SH-SY5Y (cell line): ENCODE measurements at regions not wholly inside any gene's neighbourhood (a gene's known extent, or its start where the extent isn't known, plus 50 kb on each side); places are given as distances from the start of the nearest gene placed in this dataset.

Experiments
- GATA2 ChIP-seq: IDR thresholded peaks from 2 replicates; pipeline ENCODE4 v1.6.1; 2011; ENCODE audit warnings: mild to moderate bottlenecking, low read depth, low read length
- GATA3 ChIP-seq: IDR thresholded peaks from 2 replicates; pipeline ENCODE4 v1.6.1; 2011; ENCODE audit warnings: low read depth, mild to moderate bottlenecking, low read length, moderate library complexity

DNA sequence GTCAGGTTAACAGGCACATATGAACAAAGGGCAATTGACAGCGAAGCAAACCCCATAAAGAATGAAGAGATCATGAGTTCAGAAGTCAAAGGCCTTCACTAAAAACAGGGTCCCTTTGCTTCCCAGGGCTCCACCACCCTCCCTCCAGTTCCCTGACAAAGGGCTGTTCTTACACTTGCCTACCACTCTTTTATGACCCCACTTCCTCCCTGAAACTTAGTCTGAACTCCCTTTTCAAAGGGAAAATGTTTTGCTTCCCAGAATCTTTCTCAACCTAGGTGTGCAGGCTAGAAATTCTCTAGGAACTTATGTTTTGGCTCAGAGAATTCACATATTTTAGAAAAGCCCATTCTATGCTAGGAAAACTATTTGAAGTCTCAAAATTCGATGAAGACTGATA lies 86.0 kb upstream of the ITGA4 start:
- no peak for TF ChIP-seq GATA2
- TF ChIP-seq GATA3 = no peak

DNA sequence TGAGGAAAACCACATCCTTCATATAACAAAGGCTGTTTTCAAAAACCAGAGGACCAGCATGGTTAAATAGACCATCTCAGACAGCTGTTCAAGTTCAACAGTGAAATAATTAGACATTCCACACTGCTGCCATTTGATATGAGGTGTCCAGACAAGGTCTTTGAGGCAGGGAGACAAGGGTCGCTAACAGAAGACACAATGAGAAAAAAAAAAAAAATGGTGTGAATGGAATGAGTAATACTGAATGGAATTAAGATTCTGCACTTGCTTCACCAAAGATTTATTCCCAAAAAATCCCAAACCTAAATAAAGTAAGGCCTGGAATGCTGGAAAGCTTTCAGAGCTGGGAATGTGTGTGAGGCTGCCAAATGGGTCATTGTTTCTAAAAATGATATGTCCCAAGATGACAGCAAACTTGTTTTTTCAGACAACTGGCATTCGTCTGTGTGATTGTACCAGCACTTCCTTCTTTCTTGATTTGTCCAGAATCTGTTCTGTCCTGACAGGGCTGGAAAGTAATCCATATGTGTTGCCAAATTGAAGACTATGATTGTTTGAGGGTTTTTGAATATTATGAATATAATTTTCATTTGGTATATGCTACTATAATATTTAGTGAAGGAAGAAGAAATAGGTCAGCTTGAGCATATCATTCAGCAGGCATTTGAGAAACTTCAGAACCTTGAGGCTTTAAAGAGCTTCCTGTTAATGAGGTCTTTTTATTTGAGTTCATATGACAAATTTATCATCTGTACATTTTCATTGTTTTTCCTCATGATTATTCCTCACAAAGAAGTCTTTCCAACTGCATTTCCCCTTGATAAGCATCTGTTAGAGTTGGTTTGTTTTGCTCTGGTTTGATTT lies 85.2 kb upstream of the ITGA4 start:
- TF ChIP-seq GATA3 = no peak
- no peak for TF ChIP-seq GATA2

GRCh38 chr2:181372646-181373040 lies 84.5 kb upstream of the ITGA4 start:
- TF ChIP-seq GATA2 (0 out of 2 replicates have a peak, but pooled peaks have one; percentile 14), GATA3 (no peak)

GRCh38 chr2:181374781-181375675 lies 82.2 kb upstream of the ITGA4 start:
- TF ChIP-seq GATA2 (no peak), GATA3 (no peak)

GRCh38 chr2:181376442-181376841 lies 80.7 kb upstream of the ITGA4 start:
- no peak for TF ChIP-seq GATA3
- no peak for TF ChIP-seq GATA2

- TF ChIP-seq GATA2 (no peak), GATA3 (no peak)
Observed at GRCh38 chr2:181376999-181377398, 80.2 kb upstream of the ITGA4 start.

DNA sequence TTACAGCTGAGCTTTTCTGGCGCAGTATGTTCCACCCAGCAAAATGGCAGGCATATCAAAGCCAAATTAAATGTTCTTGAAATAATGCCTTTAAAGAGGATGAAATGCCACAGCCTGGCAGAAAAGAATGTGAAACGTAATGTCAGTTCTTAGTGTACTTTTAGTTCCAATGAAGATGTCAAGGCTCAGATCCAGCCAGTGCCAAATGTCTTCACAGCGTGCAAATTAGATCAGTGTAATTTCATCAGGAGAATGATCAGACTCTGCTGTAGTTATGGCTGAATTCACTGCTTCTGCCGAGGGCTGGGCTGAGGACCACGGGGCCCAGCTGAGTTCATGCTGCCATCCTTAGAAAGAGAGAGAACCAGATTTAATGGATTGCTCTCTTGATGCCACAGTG lies 78.7 kb upstream of the ITGA4 start:
- TF ChIP-seq GATA3 (no peak), GATA2 (no peak)

GRCh38 chr2:181380581-181380980 lies 76.6 kb upstream of the ITGA4 start:
- TF ChIP-seq GATA3 = no peak
- TF ChIP-seq GATA2 = no peak

- no peak for TF ChIP-seq GATA3
- no peak for TF ChIP-seq GATA2
Observed at GRCh38 chr2:181384923-181385322, 72.3 kb upstream of the ITGA4 start.

GRCh38 chr2:181389524-181389923 lies 67.7 kb upstream of the ITGA4 start:
- TF ChIP-seq GATA3 (no peak), GATA2 (no peak)

- TF ChIP-seq GATA3 (no peak), GATA2 (no peak)
Observed at GRCh38 chr2:181393472-181393871, 63.7 kb upstream of the ITGA4 start.

GRCh38 chr2:181394741-181395437 lies 62.3 kb upstream of the ITGA4 start:
- TF ChIP-seq GATA2 (no peak), GATA3 (no peak)

GRCh38 chr2:181395851-181396250 lies 61.3 kb upstream of the ITGA4 start:
- no peak for TF ChIP-seq GATA2
- no peak for TF ChIP-seq GATA3

DNA sequence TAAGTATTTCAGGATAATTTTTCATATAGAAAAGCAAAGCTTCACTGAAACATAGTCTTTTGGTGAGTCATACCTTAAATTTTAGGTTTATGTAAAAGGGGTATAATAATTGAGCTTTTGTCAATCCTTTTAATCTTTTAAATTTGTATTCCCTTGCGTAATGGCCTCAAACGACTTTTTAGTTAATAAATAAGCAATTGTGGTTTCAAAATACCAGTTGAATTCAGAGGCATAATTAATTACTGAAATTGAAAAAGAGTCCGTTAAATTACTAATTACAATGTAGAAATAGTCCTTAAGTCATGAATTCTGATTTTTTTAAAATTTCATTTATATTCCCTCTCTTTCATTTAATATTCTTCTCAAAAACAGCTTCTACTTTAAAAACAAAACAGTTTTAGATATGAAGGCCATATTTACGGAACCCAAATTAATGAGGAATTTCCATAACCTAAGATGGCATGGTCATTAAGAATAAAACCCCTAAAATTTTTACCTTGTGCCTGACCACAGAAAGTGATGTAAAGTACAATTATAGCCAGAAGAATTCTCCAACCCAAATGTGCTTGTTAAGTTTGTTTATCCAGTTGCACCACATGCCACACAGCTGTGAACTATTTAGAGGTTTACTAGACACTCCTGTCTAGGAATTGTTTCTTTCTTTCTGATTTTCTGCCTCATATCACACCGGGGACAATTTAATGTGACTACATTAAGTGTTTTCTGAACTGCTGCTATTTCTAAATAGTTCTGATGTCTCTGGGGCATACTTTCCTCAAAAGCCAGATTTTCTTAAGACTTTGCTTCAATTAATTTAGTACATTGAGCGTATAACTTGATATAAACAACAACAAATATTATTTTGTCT lies 60.7 kb upstream of the ITGA4 start:
- TF ChIP-seq GATA3 = no peak
- no peak for TF ChIP-seq GATA2
